GM15510 (cell line): ENCODE measurements at regions not wholly inside any gene's neighbourhood (a gene's known extent, or its start where the extent isn't known, plus 50 kb on each side); places are given as distances from the start of the nearest gene placed in this dataset.

Experiments used
- POLR2A ChIP-seq: IDR thresholded peaks from 3 replicates; pipeline ENCODE4 v1.6.1; 2011; ENCODE audit warnings: borderline replicate concordance; ENCODE audit not compliant: insufficient read length; ENCODE audit errors: extremely low read depth

- no peak for TF ChIP-seq POLR2A
Observed at GRCh38 chr9:90007516-90008440, 403.0 kb downstream of the GADD45G start.

- TF ChIP-seq POLR2A = no peak
Observed at GRCh38 chr9:90009447-90009846, 404.6 kb downstream of the GADD45G start.

- TF ChIP-seq POLR2A = no peak
Observed at GRCh38 chr9:90010793-90011192, 406.0 kb downstream of the GADD45G start.

- TF ChIP-seq POLR2A = no peak
Observed at GRCh38 chr9:90012949-90013348, 408.1 kb downstream of the GADD45G start.

GRCh38 chr9:90013778-90014177 lies 409.0 kb downstream of the GADD45G start:
- no peak for TF ChIP-seq POLR2A

GRCh38 chr9:90014421-90014820 lies 409.6 kb downstream of the GADD45G start:
- no peak for TF ChIP-seq POLR2A

GRCh38 chr9:90016272-90016671 lies 411.5 kb downstream of the GADD45G start:
- TF ChIP-seq POLR2A = no peak

- no peak for TF ChIP-seq POLR2A
Observed at GRCh38 chr9:90017679-90018078, 412.9 kb downstream of the GADD45G start.

- no peak for TF ChIP-seq POLR2A
Observed at GRCh38 chr9:90018688-90019087, 413.9 kb downstream of the GADD45G start.

- no peak for TF ChIP-seq POLR2A
Observed at GRCh38 chr9:90019626-90020025, 414.8 kb downstream of the GADD45G start.

- TF ChIP-seq POLR2A = no peak
Observed at GRCh38 chr9:90020276-90020871, 415.6 kb downstream of the GADD45G start.

- no peak for TF ChIP-seq POLR2A
Observed at GRCh38 chr9:90021216-90021906, 416.5 kb downstream of the GADD45G start.

GRCh38 chr9:90022474-90022873 lies 417.7 kb downstream of the GADD45G start:
- no peak for TF ChIP-seq POLR2A

GRCh38 chr9:90023861-90024260 lies 419.0 kb downstream of the GADD45G start:
- no peak for TF ChIP-seq POLR2A

- TF ChIP-seq POLR2A = no peak
Observed at GRCh38 chr9:90024409-90024808, 419.6 kb downstream of the GADD45G start.
